DOHH2 (cell line): ENCODE measurements at regions not wholly inside any gene's neighbourhood (a gene's known extent, or its start where the extent isn't known, plus 50 kb on each side); places are given as distances from the start of the nearest gene placed in this dataset.

Experiments used
- H3F3A ChIP-seq: fragments of 200-600 bp; sonication (generic), shearing (Covaris generic); 2 replicates; pipeline ENCODE4 v1.6.0; 2016; ENCODE audit warnings: antibody characterized with exemption, mild to moderate bottlenecking; ENCODE audit not compliant: control insufficient read depth, insufficient read depth
- H3K27ac ChIP-seq: fragments of 200-600 bp; sonication (generic); 2 replicates; pipeline ENCODE4 v1.5.1; 2014; ENCODE audit warnings: low read depth, mild to moderate bottlenecking, low read length, moderate library complexity
- H3K27me3 ChIP-seq: fragments of 200-600 bp; sonication (generic); 2 replicates; pipeline ENCODE4 v1.6.1; 2014; ENCODE audit warnings: mild to moderate bottlenecking, low read length, mixed read lengths; ENCODE audit not compliant: control insufficient read depth
- H3K36me3 ChIP-seq: fragments of 200-600 bp; sonication (generic); 2 replicates; pipeline ENCODE4 v1.6.1; 2014; ENCODE audit warnings: mild to moderate bottlenecking, low read length, moderate library complexity, mixed read lengths; ENCODE audit not compliant: control insufficient read depth
- H3K4me1 ChIP-seq: fragments of 200-600 bp; sonication (generic); 2 replicates; pipeline ENCODE4 v1.6.1; 2014; ENCODE audit warnings: mild to moderate bottlenecking, low read length, mixed read lengths; ENCODE audit not compliant: control insufficient read depth
- H3K4me2 ChIP-seq: fragments of 200-600 bp; sonication (generic); 2 replicates; pipeline ENCODE4 v1.6.0; 2014; ENCODE audit warnings: mild to moderate bottlenecking, low read length, moderate library complexity
- H3K4me3 ChIP-seq: fragments of 200-600 bp; sonication (generic); 2 replicates; pipeline ENCODE4 v1.5.1; 2014; ENCODE audit warnings: mild to moderate bottlenecking, low read length, mixed read lengths
- H3K79me2 ChIP-seq: fragments of 200-600 bp; sonication (generic); 2 replicates; pipeline ENCODE4 v1.6.1; 2014; ENCODE audit warnings: mild to moderate bottlenecking, low read length, mixed read lengths; ENCODE audit not compliant: control insufficient read depth
- H3K9me2 ChIP-seq: fragments of 200-600 bp; sonication (generic); replicated peaks from 2 replicates; pipeline ENCODE4 v1.6.1; 2014; ENCODE audit warnings: mild to moderate bottlenecking, low read length, mixed read lengths; ENCODE audit not compliant: control insufficient read depth
- H3K9me3 ChIP-seq: fragments of 200-600 bp; sonication (generic); 2 replicates; pipeline ENCODE4 v1.6.1; 2014; ENCODE audit warnings: antibody characterized with exemption, low read length, mixed read lengths; ENCODE audit not compliant: control insufficient read depth, insufficient read depth
- H4K20me1 ChIP-seq: fragments of 200-600 bp; sonication (generic); 2 replicates; pipeline ENCODE4 v1.6.0; 2014; ENCODE audit warnings: low read depth, mild to moderate bottlenecking, antibody characterized with exemption, low read length, moderate library complexity; ENCODE audit not compliant: control insufficient read depth, insufficient read depth
- EZH2phosphoT487 ChIP-seq: fragments of 200-600 bp; sonication (generic); IDR thresholded peaks from 2 replicates; pipeline ENCODE4 v1.6.1; 2017; ENCODE audit warnings: borderline replicate concordance, mild to moderate bottlenecking, antibody characterized with exemption, low read length, moderate library complexity, mixed read lengths
- TF ChIP-seq, protein P1 (sequence below): fragments of 200-600 bp; sonication (generic); IDR thresholded peaks from one replicate; pipeline ENCODE4 v1.5.1; 2014; ENCODE audit warnings: antibody characterized with exemption, mild to moderate bottlenecking, low read depth, low read length; ENCODE audit not compliant: poor library complexity, severe bottlenecking

DNA sequence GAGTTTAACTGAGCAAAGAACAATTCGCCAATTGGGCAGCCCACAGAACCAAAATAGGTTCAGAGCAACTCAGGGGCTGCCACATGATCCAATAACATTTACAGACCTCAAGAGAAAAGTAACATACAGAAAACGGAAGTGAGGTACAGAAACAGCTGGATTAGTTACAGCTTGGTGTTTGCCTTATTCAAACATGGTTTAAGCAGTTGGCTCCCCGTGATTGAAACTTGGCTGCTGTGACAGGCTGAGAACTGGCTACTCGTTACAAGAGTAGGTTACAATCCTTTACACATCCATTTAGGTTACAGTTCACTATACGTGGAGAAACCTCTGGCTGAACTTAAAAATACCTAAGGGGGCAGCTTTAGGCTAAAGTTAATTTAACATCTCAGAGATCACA is 673.1 kb upstream of the PHF14 start:
- no peaks in the 10 kb centered on the region for H4K20me1 ChIP-seq
- no peak overlapping the region for H3K27ac ChIP-seq
- no peaks in the 10 kb centered on the region for H3F3A ChIP-seq
- H3K36me3 ChIP-seq = no peaks in the 10 kb centered on the region
- TF ChIP-seq EZH2phosphoT487 = no peak
- H3K4me3 ChIP-seq = no peak overlapping the region
- no peaks in the 10 kb centered on the region for H3K27me3 ChIP-seq
- no peaks in the 10 kb centered on the region for H3K9me2 ChIP-seq
- no peaks in the 10 kb centered on the region for H3K4me1 ChIP-seq
- H3K9me3 ChIP-seq = no peaks in the 10 kb centered on the region
- H3K79me2 ChIP-seq = no peaks in the 10 kb centered on the region
- H3K4me2 ChIP-seq = no peak overlapping the region

DNA sequence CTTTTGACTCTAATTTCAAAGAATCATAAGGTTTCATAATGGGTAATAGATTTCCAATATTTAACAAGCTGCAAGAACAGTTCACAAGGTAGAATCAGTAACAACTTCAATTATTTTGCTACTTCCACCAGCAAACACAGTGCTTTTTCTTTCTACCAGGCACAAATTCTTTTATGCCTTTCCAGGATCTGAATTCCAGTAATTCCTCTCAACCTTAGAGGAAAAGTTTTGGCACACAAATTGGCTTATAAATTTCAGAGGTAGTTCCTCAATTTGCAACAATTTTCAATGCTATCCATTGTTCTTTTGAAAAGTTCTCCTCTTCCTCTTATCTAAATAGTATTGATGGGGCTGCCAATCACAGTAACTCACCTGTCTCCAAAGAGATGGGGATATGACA is 665.4 kb upstream of the PHF14 start:
- Histone ChIP-seq H3K79me2 (no peaks in the 10 kb centered on the region), H3K4me2 (no peak overlapping the region), H3K9me2 (no peaks in the 10 kb centered on the region), H3F3A (no peaks in the 10 kb centered on the region), H4K20me1 (no peaks in the 10 kb centered on the region), H3K4me3 (no peak overlapping the region), H3K27ac (no peak overlapping the region), H3K9me3 (no peaks in the 10 kb centered on the region), H3K4me1 (no peaks in the 10 kb centered on the region), H3K36me3 (no peaks in the 10 kb centered on the region), H3K27me3 (no peaks in the 10 kb centered on the region)
- TF ChIP-seq EZH2phosphoT487 = no peak
- TF ChIP-seq, protein P1, sequence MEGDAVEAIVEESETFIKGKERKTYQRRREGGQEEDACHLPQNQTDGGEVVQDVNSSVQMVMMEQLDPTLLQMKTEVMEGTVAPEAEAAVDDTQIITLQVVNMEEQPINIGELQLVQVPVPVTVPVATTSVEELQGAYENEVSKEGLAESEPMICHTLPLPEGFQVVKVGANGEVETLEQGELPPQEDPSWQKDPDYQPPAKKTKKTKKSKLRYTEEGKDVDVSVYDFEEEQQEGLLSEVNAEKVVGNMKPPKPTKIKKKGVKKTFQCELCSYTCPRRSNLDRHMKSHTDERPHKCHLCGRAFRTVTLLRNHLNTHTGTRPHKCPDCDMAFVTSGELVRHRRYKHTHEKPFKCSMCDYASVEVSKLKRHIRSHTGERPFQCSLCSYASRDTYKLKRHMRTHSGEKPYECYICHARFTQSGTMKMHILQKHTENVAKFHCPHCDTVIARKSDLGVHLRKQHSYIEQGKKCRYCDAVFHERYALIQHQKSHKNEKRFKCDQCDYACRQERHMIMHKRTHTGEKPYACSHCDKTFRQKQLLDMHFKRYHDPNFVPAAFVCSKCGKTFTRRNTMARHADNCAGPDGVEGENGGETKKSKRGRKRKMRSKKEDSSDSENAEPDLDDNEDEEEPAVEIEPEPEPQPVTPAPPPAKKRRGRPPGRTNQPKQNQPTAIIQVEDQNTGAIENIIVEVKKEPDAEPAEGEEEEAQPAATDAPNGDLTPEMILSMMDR = no peak

DNA sequence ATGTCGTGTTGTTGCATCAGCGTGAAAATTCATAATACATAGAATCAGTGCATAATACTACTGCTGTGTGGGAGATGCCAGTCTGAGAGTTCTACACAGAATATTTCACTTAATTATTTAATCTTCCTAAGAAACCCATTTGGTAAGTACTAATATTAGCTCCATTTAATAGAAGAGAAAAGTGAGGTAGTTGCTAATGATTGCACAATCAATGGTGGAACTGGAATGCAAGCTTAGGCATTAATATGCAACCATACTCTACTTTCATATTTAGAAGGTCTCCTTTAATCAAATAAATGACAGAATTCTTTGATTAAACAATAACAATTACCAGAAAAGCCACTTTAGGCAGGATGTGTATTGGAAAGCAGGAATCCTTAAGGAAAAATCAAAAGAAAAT is 660.7 kb upstream of the PHF14 start:
- H3F3A ChIP-seq = no peaks in the 10 kb centered on the region
- H3K9me2 ChIP-seq = no peaks in the 10 kb centered on the region
- no peaks in the 10 kb centered on the region for H3K79me2 ChIP-seq
- H4K20me1 ChIP-seq = no peaks in the 10 kb centered on the region
- no peaks in the 10 kb centered on the region for H3K9me3 ChIP-seq
- no peaks in the 10 kb centered on the region for H3K27me3 ChIP-seq
- TF ChIP-seq, protein P1 = no peak
- no peak for TF ChIP-seq EZH2phosphoT487
- H3K27ac ChIP-seq = no peak overlapping the region
- no peak overlapping the region for H3K4me2 ChIP-seq
- H3K36me3 ChIP-seq = no peaks in the 10 kb centered on the region
- H3K4me1 ChIP-seq = no peaks in the 10 kb centered on the region
- H3K4me3 ChIP-seq = no peak overlapping the region

DNA sequence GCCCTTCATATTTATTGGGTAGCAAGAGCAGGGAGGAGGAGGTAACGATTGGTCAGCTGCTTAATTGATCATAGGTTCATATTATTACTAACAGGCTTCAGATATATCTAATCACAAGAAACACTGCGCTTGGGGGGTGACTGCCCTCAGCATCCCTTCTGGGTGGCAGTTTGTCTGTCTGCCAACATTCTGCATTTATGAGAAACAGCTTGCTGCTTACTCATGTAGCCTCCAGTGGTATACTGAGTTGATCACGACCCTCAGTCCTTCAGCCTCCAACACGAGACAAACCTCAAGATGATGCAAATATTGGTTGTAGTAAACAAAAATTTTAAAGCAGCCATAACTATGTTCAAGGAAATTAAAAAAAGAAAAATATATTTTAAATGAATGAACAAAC is 657.8 kb upstream of the PHF14 start:
- Histone ChIP-seq H3K9me3 (no peaks in the 10 kb centered on the region), H3K4me3 (no peak overlapping the region), H3K9me2 (no peaks in the 10 kb centered on the region), H3F3A (no peaks in the 10 kb centered on the region), H3K36me3 (no peaks in the 10 kb centered on the region), H3K27ac (no peak overlapping the region), H3K79me2 (no peaks in the 10 kb centered on the region), H4K20me1 (no peaks in the 10 kb centered on the region), H3K4me2 (no peak overlapping the region), H3K4me1 (no peaks in the 10 kb centered on the region), H3K27me3 (no peaks in the 10 kb centered on the region)
- no peak for TF ChIP-seq EZH2phosphoT487
- TF ChIP-seq, protein P1 = no peak
